ENCODE measurements at regions not wholly inside any gene's neighbourhood (a gene's known extent, or its start where the extent isn't known, plus 50 kb on each side); places are given as distances from the start of the nearest gene placed in this dataset.

GRCh38 chr11:109138196-109138595, 283.8 kb upstream of the C11orf87 start:
- H3K4me3 ChIP-seq (ENCODE audit: low read depth, low read length), result no peak overlapping the region
- H3K9me3 ChIP-seq (ENCODE audit: control insufficient read depth, insufficient read depth, low read length), result no peaks in the 10 kb centered on the region
- ChIA-PET CTCF (no interaction called here), POLR2A (no interaction called here)
- no peak for TF ChIP-seq CTCF (IDR thresholded peaks at IDR 0.05; ENCODE audit: low read depth, low read length)
- H3K27ac ChIP-seq (ENCODE audit: low read depth, low read length), result no peak overlapping the region
- no peaks in the 10 kb centered on the region for H3K27me3 ChIP-seq (ENCODE audit: control insufficient read depth, insufficient read depth, low read length)
- no peak for DNase-seq (ENCODE audit: low read depth, low spot score)

GRCh38 chr11:109140426-109140825, 281.6 kb upstream of the C11orf87 start:
- no peak for DNase-seq (ENCODE audit: low read depth, low spot score)
- Histone ChIP-seq H3K9me3 (ENCODE audit: control insufficient read depth, insufficient read depth, low read length) (no peaks in the 10 kb centered on the region), H3K27me3 (ENCODE audit: control insufficient read depth, insufficient read depth, low read length) (no peaks in the 10 kb centered on the region), H3K4me3 (ENCODE audit: low read depth, low read length) (no peak overlapping the region), H3K27ac (ENCODE audit: low read depth, low read length) (no peak overlapping the region)
- ChIA-PET CTCF (no interaction called here), POLR2A (no interaction called here)
- TF ChIP-seq CTCF (IDR thresholded peaks at IDR 0.05; ENCODE audit: low read depth, low read length), result no peak

- Histone ChIP-seq H3K4me3 (ENCODE audit: low read depth, low read length) (no peak overlapping the region), H3K27ac (ENCODE audit: low read depth, low read length) (no peak overlapping the region), H3K27me3 (ENCODE audit: control insufficient read depth, insufficient read depth, low read length) (no peaks in the 10 kb centered on the region), H3K9me3 (ENCODE audit: control insufficient read depth, insufficient read depth, low read length) (no peaks in the 10 kb centered on the region)
- CTCF ChIA-PET, result no interaction called here
- POLR2A ChIA-PET, result no interaction called here
- no peak for TF ChIP-seq CTCF (IDR thresholded peaks at IDR 0.05; ENCODE audit: low read depth, low read length)
- no peak for DNase-seq (ENCODE audit: low read depth, low spot score)
These were observed 281.0 kb upstream of the C11orf87 start for GRCh38 chr11:109140857-109141515.

- H3K4me3 ChIP-seq (ENCODE audit: low read depth, low read length), result no peak overlapping the region
- no peak for TF ChIP-seq CTCF (IDR thresholded peaks at IDR 0.05; ENCODE audit: low read depth, low read length)
These were observed 276.7 kb upstream of the C11orf87 start for GRCh38 chr11:109145287-109145686.

GRCh38 chr11:109147726-109148125, 274.3 kb upstream of the C11orf87 start:
- CTCF ChIA-PET, result no interaction called here
- POLR2A ChIA-PET, result no interaction called here
- no peak for TF ChIP-seq CTCF (IDR thresholded peaks at IDR 0.05; ENCODE audit: low read depth, low read length)
- Histone ChIP-seq H3K9me3 (ENCODE audit: control insufficient read depth, insufficient read depth, low read length) (no peaks in the 10 kb centered on the region), H3K27me3 (ENCODE audit: control insufficient read depth, insufficient read depth, low read length) (no peaks in the 10 kb centered on the region), H3K4me3 (ENCODE audit: low read depth, low read length) (no peak overlapping the region), H3K27ac (ENCODE audit: low read depth, low read length) (no peak overlapping the region)
- DNase-seq (ENCODE audit: low read depth, low spot score), result no peak

More at GRCh38 chr11:109145287-109145686, 276.7 kb upstream of the C11orf87 start:
- Histone ChIP-seq H3K27ac (ENCODE audit: low read depth, low read length) (no peak overlapping the region), H3K9me3 (ENCODE audit: control insufficient read depth, insufficient read depth, low read length) (no peaks in the 10 kb centered on the region), H3K27me3 (ENCODE audit: control insufficient read depth, insufficient read depth, low read length) (no peaks in the 10 kb centered on the region)
- ChIA-PET POLR2A (no interaction called here), CTCF (interaction anchor here (0.6 kb wide), 1 partner anchor 448 kb away, joined by 3 read pairs; no protein-coding TSS in a partner anchor)
- no peak for DNase-seq (ENCODE audit: low read depth, low spot score)
